ENCODE measurements at regions not wholly inside any gene's neighbourhood (a gene's known extent, or its start where the extent isn't known, plus 50 kb on each side); places are given as distances from the start of the nearest gene placed in this dataset.

DNA sequence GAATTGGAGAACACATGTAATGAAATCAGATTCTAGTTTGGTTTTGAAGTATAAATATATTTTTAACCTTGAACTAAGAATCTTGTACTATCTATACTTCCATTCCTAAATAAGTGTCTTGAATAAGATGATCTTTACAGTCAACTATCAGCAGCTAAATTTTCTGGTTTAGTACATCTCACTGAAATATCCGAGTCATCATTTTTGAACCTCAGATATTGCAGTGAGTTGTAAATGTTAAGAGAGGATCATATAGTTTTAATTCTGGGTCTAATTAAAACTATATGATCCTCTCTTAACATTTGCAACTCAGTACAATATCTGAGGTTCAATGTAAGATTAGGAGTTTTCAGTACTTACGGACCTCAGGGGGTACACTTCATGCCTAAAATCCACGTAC lies 768.8 kb upstream of the ADAMTS5 start:
- TF ChIP-seq EZH2 (IDR thresholded peaks at IDR 0.05; ENCODE audit: low read length): no peak
- TF ChIP-seq, protein P1, sequence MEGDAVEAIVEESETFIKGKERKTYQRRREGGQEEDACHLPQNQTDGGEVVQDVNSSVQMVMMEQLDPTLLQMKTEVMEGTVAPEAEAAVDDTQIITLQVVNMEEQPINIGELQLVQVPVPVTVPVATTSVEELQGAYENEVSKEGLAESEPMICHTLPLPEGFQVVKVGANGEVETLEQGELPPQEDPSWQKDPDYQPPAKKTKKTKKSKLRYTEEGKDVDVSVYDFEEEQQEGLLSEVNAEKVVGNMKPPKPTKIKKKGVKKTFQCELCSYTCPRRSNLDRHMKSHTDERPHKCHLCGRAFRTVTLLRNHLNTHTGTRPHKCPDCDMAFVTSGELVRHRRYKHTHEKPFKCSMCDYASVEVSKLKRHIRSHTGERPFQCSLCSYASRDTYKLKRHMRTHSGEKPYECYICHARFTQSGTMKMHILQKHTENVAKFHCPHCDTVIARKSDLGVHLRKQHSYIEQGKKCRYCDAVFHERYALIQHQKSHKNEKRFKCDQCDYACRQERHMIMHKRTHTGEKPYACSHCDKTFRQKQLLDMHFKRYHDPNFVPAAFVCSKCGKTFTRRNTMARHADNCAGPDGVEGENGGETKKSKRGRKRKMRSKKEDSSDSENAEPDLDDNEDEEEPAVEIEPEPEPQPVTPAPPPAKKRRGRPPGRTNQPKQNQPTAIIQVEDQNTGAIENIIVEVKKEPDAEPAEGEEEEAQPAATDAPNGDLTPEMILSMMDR (optimal IDR thresholded peaks at IDR 0.05 in 1 of 3, IDR thresholded peaks at IDR 0.05 in 1 of 3, conservative IDR thresholded peaks at IDR 0.05 in 1 of 3; ENCODE audit: extremely low read depth in 1 of 3, insufficient read depth in 2 of 3, low read length in 3 of 3): no peak
